ENCODE measurements at regions not wholly inside any gene's neighbourhood (a gene's known extent, or its start where the extent isn't known, plus 50 kb on each side); places are given as distances from the start of the nearest gene placed in this dataset.

GRCh38 chr18:25759111-25759510 lies 331.3 kb downstream of the SS18 start:
- no peak for TF ChIP-seq EZH2 (IDR thresholded peaks at IDR 0.05; ENCODE audit: low read length)
- no peak for TF ChIP-seq CTCF (optimal IDR thresholded peaks at IDR 0.05 in 1 of 3, IDR thresholded peaks at IDR 0.05 in 1 of 3, conservative IDR thresholded peaks at IDR 0.05 in 1 of 3; ENCODE audit: extremely low read depth in 1 of 3, insufficient read depth in 2 of 3, low read length in 3 of 3)
- Histone ChIP-seq H3K79me2 (ENCODE audit: control insufficient read depth, insufficient read depth, low read length) (no peaks in the 10 kb centered on the region), H3K4me3 (ENCODE audit: control insufficient read depth in 2 of 3, extremely low read depth in 1 of 3, insufficient read depth in 2 of 3, low read depth in 1 of 3, low read length in 3 of 3) (no peak overlapping the region), H3K9me3 (ENCODE audit: control insufficient read depth, low read depth, low read length) (no peaks in the 10 kb centered on the region), H2AFZ (ENCODE audit: control insufficient read depth, low read length) (no peak overlapping the region), H3K9ac (ENCODE audit: control insufficient read depth, extremely low read depth, insufficient read depth, low read length) (no peak overlapping the region), H3K4me2 (ENCODE audit: control insufficient read depth, extremely low read depth, insufficient read depth, low read depth, low read length) (no peak overlapping the region), H4K20me1 (ENCODE audit: control insufficient read depth, extremely low read depth, insufficient read depth, low read length) (no peaks in the 10 kb centered on the region), H3K27ac (ENCODE audit: control insufficient read depth, insufficient read depth, low read length) (no peak overlapping the region), H3K36me3 (ENCODE audit: control insufficient read depth in 2 of 2, extremely low read depth in 1 of 2, insufficient read depth in 2 of 2, low read length in 2 of 2) (no peaks in the 10 kb centered on the region), H3K27me3 (ENCODE audit: control insufficient read depth, extremely low read depth, insufficient read depth, low read length) (no peaks in the 10 kb centered on the region), H3K4me1 (ENCODE audit: control insufficient read depth, extremely low read depth, insufficient read depth, low read length) (no peaks in the 10 kb centered on the region), H3K9me1 (ENCODE audit: control insufficient read depth, extremely low read depth, insufficient read depth, low read length) (no peaks in the 10 kb centered on the region)
- dilution Hi-C loops (cut with MboI; ENCODE audit: extremely low pct_ligation_motif_present, low sequenced_read_pairs) = no loop called here
- DNase-seq (ENCODE audit: low read depth, low spot score) (no peak), FAIRE-seq (no peak)

DNA sequence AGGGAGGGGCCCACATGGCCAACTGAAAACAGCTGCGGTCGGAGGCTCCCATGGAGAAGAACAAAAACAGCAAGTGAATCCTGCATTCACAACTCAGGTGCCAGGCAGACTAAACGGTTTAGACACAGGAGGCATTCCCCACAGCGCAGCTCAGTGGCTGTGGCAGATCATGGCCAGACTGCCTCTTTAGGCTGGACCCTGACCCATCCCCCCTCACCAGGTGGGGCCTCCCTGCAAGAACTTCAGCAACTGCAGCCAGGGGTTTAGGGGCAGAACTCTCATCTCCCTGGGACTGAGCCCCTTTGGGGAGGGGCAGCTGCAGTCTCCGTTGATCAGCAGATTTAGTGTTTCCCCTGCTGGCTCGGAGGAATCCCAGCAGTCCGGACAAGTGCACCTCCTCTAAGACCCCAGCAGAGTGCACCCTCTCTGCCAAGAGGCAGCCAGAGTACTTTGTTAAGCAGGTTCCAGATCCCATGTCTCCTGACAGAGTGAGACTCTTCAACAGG lies 346.7 kb downstream of the SS18 start:
- no peaks in the 10 kb centered on the region for H3K4me1 ChIP-seq (ENCODE audit: control insufficient read depth, extremely low read depth, insufficient read depth, low read length)
- FAIRE-seq = no peak
- no peaks in the 10 kb centered on the region for H3K27me3 ChIP-seq (ENCODE audit: control insufficient read depth, extremely low read depth, insufficient read depth, low read length)
- H3K9me3 ChIP-seq (ENCODE audit: control insufficient read depth, low read depth, low read length) = no peaks in the 10 kb centered on the region
- TF ChIP-seq EZH2 (IDR thresholded peaks at IDR 0.05; ENCODE audit: low read length) (no peak), CTCF (optimal IDR thresholded peaks at IDR 0.05 in 1 of 3, IDR thresholded peaks at IDR 0.05 in 1 of 3, conservative IDR thresholded peaks at IDR 0.05 in 1 of 3; ENCODE audit: extremely low read depth in 1 of 3, insufficient read depth in 2 of 3, low read length in 3 of 3) (no peak)
- no peaks in the 10 kb centered on the region for H3K9me1 ChIP-seq (ENCODE audit: control insufficient read depth, extremely low read depth, insufficient read depth, low read length)
- H2AFZ ChIP-seq (ENCODE audit: control insufficient read depth, low read length) = no peak overlapping the region
- H3K9ac ChIP-seq (ENCODE audit: control insufficient read depth, extremely low read depth, insufficient read depth, low read length) = no peak overlapping the region
- H3K4me2 ChIP-seq (ENCODE audit: control insufficient read depth, extremely low read depth, insufficient read depth, low read depth, low read length) = no peak overlapping the region
- H4K20me1 ChIP-seq (ENCODE audit: control insufficient read depth, extremely low read depth, insufficient read depth, low read length) = no peaks in the 10 kb centered on the region
- DNase-seq (ENCODE audit: low read depth, low spot score) = no peak
- H3K27ac ChIP-seq (ENCODE audit: control insufficient read depth, insufficient read depth, low read length) = no peak overlapping the region
- H3K36me3 ChIP-seq (ENCODE audit: control insufficient read depth in 2 of 2, extremely low read depth in 1 of 2, insufficient read depth in 2 of 2, low read length in 2 of 2) = no peaks in the 10 kb centered on the region
- no peaks in the 10 kb centered on the region for H3K79me2 ChIP-seq (ENCODE audit: control insufficient read depth, insufficient read depth, low read length)
- dilution Hi-C loops (cut with MboI; ENCODE audit: extremely low pct_ligation_motif_present, low sequenced_read_pairs) = no loop called here
- no peak overlapping the region for H3K4me3 ChIP-seq (ENCODE audit: control insufficient read depth in 2 of 3, extremely low read depth in 1 of 3, insufficient read depth in 2 of 3, low read depth in 1 of 3, low read length in 3 of 3)

All from keratinocyte (primary cell).